ENCODE measurements at regions not wholly inside any gene's neighbourhood (a gene's known extent, or its start where the extent isn't known, plus 50 kb on each side); places are given as distances from the start of the nearest gene placed in this dataset.

GRCh38 chr5:56763711-56764466 lies 51.5 kb upstream of the MAP3K1 start (continued):
- TF ChIP-seq TOE1 (IDR thresholded peaks at IDR 0.05; ENCODE audit: borderline replicate concordance) (0 out of 2 replicates have a peak, but pooled peaks have one; percentile 44), TOE1 (CRISPR knock-in tag; IDR thresholded peaks at IDR 0.05; ENCODE audit: borderline replicate concordance, low read depth) (no peak), RAD21 (CRISPR knock-in tag; conservative IDR thresholded peaks at IDR 0.05 in 1 of 2, IDR thresholded peaks at IDR 0.05 in 1 of 2) (peak; percentile 7 to 13; a peak in 1 of 4 replicates), ZNF184 (CRISPR knock-in tag; IDR thresholded peaks at IDR 0.05) (no peak), MEF2D (tag; conservative IDR thresholded peaks at IDR 0.05; ENCODE audit: low read depth) (peak; percentile 77), ZNF449 (CRISPR knock-in tag; IDR thresholded peaks at IDR 0.05) (no peak; the same call in 1 of the 2 replicates), ZNF511 (CRISPR knock-in tag; IDR thresholded peaks at IDR 0.05) (no peak), CREB3L1 (IDR thresholded peaks at IDR 0.05; ENCODE audit: borderline replicate concordance, low read depth) (no peak), HES1 (IDR thresholded peaks at IDR 0.05; ENCODE audit: low read depth) (peak; percentile 71; the same call in 1 of the 2 replicates), VEZF1 (CRISPR knock-in tag; IDR thresholded peaks at IDR 0.05) (no peak; the same call in 1 of the 2 replicates), REST (IDR thresholded peaks at IDR 0.05; ENCODE audit: borderline replicate concordance) (no peak), REST (CRISPR knock-in tag; IDR thresholded peaks at IDR 0.05; ENCODE audit: low read depth) (no peak)

All from K562 (cell line).